Glomerular visceral epithelial cell (primary cell): ENCODE measurements at regions not wholly inside any gene's neighbourhood (a gene's known extent, or its start where the extent isn't known, plus 50 kb on each side); places are given as distances from the start of the nearest gene placed in this dataset.

Experiments
- DNase-seq: peaks from one replicate; pipeline ENCODE4 v3.0.0-alpha.2; 2016; ENCODE audit errors: extremely low spot score

DNA sequence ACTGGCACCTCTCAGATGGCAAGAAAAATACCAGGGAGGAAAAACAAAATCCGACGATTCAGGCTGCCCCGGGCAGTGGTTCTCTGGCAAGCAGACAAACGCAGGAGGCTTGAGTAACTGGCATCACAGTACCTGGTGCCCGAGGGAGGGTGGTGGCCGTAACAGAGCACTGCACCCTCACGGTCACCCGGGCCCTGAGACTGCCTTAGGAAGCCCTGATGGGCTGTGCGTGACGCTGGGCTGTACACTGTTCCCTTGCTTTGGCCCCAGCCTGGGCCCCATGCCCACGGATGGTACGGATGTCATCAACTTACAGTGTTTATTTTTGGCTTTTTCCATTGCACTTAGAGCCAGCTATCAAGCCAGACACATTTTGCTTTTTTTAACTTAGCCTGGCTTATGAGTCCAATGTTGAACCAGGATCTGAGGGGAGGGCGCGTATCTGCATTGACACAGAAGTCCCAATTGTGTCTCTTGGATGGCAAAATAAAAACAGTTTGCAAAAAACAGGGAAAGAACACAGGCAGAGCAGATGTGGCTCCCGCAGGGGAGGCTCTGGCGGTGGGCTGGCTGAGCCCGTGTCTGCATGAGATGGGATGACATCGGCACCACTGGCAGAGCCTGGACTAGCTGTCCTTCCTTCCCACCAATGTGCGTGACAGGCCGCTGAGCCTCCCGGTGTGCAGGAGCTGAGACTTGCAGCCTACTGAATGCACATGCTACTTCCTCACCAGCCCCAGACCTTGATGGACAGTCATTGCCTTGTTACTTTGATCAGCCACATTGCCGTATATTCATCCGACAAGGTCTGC is 287.7 kb downstream of the FOXL1 start:
- no peak for DNase-seq

DNA sequence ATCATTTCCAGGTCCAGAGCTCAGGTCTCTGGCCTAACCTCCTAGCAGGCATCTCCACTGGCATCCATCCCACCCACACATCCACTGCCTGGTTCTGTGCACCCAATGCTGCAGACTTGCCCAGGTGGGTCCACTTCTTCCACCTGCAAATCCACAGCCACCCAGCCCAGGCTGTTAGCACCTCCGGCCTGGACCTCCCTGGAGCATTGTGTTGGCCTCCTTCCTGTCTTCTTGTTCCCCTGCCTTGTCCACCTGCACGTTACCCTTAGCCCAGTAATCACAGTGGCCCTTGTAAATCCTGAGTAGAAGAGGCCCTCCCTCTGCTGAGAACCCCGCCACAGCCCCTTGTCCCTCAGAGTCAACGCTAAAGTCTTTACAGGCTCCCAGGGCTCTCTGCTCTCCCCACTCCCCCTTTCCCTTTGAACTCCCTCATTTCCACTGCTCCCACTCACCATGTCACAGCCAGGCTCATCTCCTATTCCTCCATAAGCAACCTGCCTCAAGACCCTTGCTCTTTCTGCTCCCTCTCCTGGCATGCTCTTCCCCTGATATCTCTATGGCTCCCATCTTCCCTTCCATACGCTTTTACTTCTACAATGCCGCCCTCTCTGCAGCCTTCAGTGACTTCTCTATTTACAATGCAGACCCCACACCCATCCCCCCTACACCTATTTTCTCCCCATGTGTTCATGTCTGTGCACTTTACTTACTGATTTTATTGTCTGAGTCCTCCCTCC is 288.8 kb downstream of the FOXL1 start:
- no peak for DNase-seq

DNA sequence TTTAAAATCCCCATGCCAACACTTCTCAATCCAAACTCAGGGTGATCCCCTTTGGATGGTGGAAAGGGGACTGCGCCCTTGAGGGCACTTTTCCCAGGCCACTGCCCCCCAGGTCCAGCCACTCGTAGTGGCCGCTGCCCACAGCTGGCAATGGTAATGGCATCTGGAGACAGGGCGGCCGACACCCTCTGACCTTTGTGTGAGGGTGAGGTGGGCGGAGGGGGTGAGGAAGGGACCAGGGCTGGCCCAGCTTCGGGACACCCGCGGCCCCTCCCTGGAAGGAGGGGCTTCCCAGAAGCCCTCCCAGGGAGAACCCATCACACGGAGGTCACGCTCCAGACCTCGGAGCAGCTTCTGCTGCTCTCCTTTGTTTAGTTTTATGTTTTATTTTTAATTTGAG is 289.7 kb downstream of the FOXL1 start:
- DNase-seq: no peak

GRCh38 chr16:86868786-86869185 is 290.4 kb downstream of the FOXL1 start:
- no peak for DNase-seq

- no peak for DNase-seq
Measured at GRCh38 chr16:86869288-86870022, 291.1 kb downstream of the FOXL1 start.

GRCh38 chr16:86870380-86870779 is 292.0 kb downstream of the FOXL1 start:
- DNase-seq: no peak

- DNase-seq: no peak
Measured at GRCh38 chr16:86872131-86872530, 293.8 kb downstream of the FOXL1 start.

DNA sequence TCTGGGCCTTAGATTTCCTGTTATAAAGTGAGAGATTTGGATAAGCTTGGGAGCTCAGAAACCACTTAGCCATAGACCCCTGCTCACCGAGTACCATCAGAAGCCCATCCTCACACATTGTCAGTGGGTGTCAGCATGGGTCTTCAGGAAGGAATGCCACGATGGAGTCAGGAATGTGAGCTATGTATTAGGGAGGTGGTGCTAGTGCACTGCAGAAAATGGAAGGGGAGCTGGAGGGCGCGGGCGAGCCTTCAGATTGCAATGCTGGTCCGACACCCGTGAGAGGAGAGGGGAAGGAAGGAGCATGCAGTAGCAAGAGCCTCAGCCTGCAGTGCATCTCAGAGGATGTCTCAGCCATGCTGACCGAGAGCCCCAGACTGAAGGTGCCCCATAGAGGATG is 294.5 kb downstream of the FOXL1 start:
- no peak for DNase-seq

DNA sequence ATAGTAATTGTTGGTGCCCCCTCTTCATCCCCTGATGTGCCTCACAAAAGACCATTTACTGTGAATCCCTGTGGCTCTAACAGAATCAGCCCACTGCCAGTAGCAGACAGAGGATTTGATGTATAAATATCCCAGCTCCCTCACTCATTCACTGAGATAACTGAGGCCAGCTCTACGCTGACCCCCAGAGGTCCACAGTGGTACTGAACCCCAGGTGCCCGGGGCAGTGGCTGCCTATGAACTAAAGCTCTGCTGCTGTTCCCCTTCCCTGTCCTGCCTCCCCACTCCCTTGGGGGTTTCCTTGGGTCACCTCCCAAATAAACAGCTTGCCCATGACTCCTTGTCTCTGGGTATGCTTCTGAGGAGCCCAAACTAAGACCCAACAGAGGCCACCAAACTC is 295.8 kb downstream of the FOXL1 start:
- peak; percentile 4 for DNase-seq

GRCh38 chr16:86876499-86876898 is 298.1 kb downstream of the FOXL1 start:
- no peak for DNase-seq

DNA sequence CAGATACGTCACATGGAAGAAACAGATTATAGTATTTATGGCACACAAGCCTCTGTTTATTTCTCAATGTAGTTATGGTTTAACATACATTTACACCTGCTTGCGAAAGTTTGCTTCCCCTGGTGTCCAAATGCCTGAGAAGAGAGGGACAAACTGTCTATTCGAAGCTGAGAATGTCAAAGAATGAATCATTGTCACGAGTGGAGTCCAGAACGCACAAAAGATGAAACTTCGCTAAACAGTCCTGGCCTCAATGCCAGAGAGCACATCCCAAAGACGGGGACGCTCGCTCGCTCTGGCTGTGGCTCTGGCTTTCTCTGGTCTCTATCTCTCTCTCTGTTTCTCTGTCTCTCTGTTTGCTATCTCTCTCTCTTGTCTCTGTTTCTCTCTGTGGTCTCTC is 298.8 kb downstream of the FOXL1 start:
- DNase-seq: no peak

DNA sequence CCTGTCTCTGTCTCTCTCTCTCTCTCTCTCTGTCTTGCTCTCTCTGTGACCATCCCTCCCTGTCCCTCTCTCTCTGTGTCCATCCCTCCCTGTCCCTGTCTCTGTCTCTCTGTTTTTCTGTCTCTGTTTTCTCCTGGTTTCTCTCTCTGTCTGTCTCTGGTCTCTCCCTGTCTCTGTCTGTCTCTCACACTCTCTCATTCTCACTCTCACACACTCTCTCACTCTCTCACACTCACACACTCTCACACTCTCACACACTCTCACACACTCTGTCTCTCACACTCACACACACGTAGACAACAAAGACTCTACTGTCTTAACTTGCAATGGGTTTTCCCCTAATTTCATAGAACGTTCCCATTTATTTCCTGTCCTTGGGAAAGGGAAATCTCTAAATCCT is 299.5 kb downstream of the FOXL1 start:
- DNase-seq: no peak

DNA sequence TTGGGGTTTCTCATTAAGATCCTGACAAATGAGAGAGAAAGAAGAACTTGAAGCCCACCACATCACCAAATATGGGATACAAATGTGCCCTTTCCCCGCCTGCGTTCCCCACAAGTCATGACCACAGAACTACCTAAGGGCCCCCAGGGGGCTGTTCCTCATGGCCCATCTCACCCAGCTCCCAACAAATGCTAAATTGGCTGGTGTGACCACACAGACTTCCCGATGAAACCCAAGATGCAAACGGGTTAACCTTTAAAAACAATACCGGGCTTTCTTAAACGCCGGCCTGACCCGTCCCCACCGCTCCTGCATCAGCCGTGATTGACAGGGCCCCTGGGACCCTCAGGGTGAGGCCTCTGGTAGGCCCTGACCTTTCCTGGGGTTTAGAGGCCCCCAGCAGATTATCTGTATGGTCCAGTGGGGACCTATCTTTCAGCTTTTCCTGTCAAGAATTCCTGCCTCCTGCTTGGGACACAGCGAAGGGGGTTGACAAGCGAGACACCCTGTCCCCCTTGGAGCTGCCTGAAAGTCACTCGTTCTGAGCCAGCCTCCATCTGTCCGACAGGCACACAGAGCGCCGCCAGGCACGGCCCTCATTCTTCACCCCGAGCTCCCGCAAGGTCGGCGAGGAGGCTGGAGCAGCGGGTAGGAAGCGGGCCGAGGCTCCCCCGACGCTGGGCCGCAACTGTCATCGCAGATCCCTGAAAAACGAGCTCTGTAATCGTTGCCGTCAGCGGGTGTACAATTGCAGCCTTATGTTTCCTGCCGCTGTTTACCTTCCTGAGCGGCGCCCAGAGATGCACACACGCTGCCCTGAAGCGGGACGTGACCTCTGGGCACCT is 300.1 kb downstream of the FOXL1 start:
- DNase-seq: no peak

DNA sequence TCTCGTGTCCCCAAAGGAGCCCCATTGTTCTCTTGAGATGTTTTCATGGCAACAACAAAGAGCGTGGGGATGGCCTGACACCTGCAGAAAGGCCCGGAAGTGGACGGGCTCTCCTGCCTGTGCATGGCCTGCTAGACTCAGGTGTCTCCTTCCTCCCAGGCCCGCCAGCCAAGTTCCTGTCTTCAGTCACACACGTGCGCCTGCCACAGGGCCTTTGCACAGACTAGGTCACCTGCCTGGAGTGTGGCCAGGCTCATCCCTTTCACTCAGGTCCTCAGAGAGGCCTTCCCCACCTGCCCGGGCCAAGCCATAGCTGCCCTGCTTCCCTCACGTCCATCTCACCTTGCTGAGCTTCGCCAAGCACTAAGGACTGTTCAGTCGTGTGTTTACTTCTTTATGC is 300.9 kb downstream of the FOXL1 start:
- no peak for DNase-seq

- peak; percentile 6 for DNase-seq
Measured at GRCh38 chr16:86880316-86881117, 302.2 kb downstream of the FOXL1 start.

DNA sequence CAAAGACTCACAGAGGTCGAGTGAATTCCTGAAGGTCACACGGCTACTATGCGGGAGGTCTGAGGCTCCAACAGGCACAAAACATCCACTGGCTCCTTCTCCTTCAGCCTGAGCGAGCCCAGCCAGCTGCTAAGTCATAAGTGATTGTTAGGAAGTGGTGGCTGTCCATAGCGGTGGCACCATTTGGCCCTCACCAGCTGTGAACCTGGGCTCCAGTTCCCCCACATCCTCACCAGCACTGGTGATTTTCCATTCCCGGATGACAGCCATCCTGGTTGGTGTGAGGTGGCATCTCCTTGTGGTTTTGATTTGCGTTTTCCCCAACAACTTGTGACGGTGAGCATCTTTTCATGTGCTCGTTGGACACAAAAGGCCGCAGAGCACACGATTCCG is 302.8 kb downstream of the FOXL1 start:
- DNase-seq: no peak

GRCh38 chr16:86881861-86882273 is 303.5 kb downstream of the FOXL1 start:
- no peak for DNase-seq

DNA sequence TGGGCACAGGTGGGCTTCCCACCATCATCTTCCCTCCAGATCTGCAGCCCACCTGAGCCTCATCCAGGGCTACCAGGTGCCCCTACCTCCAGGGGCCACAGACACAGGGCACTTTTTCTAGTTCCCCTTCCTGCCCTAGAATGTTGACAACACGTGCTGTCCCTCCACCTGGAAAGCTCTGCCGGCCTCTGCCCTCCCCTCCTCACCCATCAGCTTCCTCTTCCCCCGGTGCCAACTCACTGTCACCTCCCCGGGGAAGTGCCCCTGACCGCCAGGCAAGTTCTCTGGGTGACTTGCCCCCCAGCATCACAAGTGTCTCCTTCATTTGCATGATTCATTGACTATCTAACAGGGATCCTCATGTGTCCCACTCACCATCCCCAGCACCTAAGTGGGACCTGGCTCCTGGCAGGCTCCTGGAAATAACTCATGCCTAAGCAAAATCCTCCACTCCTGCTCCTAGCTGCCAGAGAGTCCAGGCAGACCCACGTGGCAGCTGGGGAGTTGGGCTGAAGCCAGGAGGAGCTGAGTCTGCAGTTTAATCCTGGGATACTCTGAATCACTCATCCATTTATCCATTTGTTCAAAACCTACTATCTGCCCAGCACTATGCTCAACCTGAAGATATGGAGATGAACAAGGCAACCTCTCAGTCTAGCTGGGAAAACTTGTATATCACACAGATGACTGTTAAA is 304.4 kb downstream of the FOXL1 start:
- DNase-seq: peak; percentile 83

- no peak for DNase-seq
Measured at GRCh38 chr16:86883583-86884389, 305.4 kb downstream of the FOXL1 start.

- peak; percentile 69 for DNase-seq
Measured at GRCh38 chr16:86884390-86884650, 306.0 kb downstream of the FOXL1 start.
